22Rv1 (cell line): ENCODE measurements at regions not wholly inside any gene's neighbourhood (a gene's known extent, or its start where the extent isn't known, plus 50 kb on each side); places are given as distances from the start of the nearest gene placed in this dataset.

Source experiments
- ZFX ChIP-seq: fragments of 450-650 bp; IDR thresholded peaks from 2 replicates; pipeline ENCODE4 v1.6.1; 2017; ENCODE audit warnings: antibody characterized with exemption, borderline replicate concordance
- TF ChIP-seq, protein P1 (sequence below): fragments of 450-650 bp; IDR thresholded peaks from 2 replicates; pipeline ENCODE4 v1.5.1; 2017; ENCODE audit warnings: mild to moderate bottlenecking

DNA sequence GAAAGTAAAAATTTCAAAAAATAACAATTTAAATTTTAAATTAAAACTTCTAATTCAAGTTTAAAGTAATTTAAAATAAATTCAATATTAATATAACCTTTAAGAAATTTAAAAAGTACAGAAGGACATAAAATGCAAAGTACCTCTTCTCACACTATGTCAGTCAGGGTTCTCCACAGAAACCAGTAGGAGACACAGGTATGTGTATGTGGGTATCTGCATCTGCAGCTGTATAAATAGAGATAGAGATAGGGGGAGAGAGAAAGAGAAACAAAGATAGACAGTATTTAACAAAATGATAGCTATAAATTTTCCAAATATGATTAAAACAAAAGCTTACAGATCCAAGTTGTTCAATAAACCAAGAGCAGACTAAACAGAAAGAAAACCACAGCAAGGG lies 190.8 kb downstream of the ERMARD start:
- TF ChIP-seq, protein P1, sequence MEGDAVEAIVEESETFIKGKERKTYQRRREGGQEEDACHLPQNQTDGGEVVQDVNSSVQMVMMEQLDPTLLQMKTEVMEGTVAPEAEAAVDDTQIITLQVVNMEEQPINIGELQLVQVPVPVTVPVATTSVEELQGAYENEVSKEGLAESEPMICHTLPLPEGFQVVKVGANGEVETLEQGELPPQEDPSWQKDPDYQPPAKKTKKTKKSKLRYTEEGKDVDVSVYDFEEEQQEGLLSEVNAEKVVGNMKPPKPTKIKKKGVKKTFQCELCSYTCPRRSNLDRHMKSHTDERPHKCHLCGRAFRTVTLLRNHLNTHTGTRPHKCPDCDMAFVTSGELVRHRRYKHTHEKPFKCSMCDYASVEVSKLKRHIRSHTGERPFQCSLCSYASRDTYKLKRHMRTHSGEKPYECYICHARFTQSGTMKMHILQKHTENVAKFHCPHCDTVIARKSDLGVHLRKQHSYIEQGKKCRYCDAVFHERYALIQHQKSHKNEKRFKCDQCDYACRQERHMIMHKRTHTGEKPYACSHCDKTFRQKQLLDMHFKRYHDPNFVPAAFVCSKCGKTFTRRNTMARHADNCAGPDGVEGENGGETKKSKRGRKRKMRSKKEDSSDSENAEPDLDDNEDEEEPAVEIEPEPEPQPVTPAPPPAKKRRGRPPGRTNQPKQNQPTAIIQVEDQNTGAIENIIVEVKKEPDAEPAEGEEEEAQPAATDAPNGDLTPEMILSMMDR: no peak
- no peak for TF ChIP-seq ZFX
